GM03348 (cell line): ENCODE measurements at regions not wholly inside any gene's neighbourhood (a gene's known extent, or its start where the extent isn't known, plus 50 kb on each side); places are given as distances from the start of the nearest gene placed in this dataset.
A peak's percentile ranks its signal among the peaks of the same experiment; 100 is the strongest.

Experiments used
- DNase-seq: peaks from one replicate; pipeline ENCODE4 v3.0.0; 2012; ENCODE audit warnings: low spot score

DNA sequence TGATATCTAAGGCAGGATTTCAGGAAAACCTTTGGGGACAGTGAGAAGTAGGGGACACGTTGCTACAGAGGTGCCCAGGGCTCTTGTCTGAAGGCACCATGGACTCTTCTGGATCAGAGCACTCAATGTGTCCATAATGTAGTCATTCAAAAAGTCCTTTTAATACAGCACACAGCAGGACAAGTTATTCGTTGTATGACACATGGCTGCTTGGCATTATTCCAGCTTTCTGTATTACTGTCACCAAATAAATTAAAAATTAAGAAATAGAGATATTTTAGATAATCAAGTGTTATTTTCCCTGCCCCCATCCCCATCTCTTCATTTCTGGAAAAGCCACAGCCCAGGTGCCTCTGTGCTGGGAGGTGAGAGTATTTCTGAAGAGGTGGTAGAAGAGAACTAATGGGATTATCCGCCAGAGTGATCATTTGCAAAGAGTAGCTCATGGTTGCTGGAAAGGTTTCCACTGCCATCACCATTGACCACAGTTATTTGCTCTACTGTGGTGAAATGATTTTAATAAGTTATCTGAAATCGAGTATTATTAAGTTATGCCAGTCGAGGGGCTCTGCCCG lies 83.0 kb downstream of the CXCL12 start:
- no peak for DNase-seq

DNA sequence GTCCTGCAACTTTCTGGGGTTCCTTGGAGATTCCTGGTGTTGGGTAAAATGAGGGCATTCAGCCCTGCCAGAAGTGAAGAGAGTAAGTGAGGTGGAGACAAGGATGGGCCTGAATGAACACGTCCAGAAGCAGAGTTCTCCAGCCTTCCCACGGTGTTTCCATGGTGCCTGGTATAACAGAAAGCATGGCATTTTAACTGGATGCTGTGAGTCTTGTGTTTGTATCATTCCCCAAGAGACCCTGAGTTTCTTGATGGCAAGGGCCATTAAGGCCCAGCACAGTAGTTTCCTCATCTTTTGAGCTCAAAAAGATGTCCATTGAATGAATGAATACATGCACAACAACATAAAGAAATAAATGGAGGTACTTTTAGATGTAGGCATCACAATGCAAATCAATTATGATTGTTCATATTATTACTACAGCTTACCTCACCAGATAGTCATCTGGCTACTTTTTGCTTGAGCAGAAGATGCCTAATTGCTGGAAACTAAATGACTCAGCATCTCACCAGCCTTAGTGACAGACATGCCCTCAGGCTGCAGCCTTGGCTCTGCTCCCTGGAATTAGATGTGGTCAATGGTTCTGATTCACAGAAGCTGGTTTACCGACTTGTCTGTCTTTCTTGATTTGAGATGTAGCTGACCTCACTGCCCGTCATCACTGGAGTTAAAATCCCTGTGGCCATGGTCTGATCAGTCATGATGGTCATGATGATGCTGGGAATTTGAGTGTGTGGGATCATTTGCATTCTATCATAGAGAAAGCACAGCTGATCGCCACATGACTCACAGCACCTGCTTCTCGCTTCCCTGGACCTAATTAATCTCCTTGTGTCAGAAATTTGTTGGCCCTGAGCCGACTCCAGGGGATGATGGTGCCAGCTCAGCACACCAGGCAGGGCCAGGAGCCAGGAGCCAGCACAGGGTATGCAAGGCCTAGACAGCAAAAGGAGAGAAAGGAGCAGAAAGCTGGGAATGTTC lies 83.9 kb downstream of the CXCL12 start:
- peak; percentile 87 for DNase-seq

- no peak for DNase-seq
Measured at GRCh38 chr10:44298713-44299112, 86.2 kb downstream of the CXCL12 start.

GRCh38 chr10:44297963-44298362 lies 86.9 kb downstream of the CXCL12 start:
- DNase-seq, result no peak

- DNase-seq, result no peak
Measured at GRCh38 chr10:44295644-44296241, 89.2 kb downstream of the CXCL12 start.

DNA sequence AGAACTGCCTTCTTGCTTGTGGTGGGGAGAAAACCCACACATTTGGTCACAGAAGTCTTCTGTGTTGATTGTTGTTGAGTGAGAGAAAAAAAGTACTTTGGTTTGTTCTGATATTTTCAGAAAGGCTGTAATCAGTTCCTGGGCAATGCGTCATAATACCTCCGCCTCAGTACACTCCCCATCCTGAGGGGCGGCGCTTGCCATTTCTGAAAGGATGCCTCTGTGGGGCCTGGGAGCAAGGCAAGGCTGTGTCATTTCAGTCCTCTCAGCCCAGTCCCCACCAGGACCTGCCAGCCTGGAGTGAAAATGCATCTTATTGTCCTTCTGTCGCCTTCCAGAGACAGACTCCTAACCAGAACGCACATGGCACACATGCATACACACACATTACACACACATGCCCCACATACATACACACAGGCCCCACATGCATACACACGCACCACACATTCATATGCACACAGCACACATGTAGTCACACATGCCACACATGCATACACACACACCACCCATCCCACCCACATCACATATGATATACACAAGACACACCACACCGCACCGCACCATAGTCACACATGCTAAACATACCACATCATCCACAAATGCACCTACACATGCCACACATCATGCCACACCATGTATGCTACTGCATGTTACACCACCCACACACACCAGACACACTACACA lies 90.0 kb downstream of the CXCL12 start:
- no peak for DNase-seq

GRCh38 chr10:44293842-44294241 lies 91.1 kb downstream of the CXCL12 start:
- DNase-seq, result no peak

DNA sequence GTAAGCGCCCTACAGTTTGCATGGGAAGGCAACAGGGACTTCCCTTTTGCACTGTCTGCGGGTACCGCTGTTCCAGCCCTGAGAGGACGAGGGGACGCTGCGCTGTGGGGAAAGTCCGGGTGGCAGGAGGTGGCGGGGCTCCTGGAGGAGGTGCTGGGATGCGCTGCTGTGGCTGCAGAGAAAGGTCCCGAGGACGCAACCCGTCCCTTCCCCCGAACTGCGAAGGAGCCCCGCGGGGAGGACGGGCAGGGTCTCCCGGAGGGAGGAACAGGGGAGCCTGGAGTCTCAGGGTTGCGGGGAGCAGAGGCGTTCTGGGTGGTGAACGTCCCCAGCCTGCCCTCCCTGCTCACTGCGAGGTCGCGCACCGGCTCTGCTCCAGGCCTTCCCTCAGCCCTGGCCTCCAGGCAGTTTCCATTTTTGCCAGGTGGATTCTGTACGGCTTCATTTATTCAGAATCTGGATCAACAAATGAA lies 91.6 kb downstream of the CXCL12 start:
- no peak for DNase-seq

DNA sequence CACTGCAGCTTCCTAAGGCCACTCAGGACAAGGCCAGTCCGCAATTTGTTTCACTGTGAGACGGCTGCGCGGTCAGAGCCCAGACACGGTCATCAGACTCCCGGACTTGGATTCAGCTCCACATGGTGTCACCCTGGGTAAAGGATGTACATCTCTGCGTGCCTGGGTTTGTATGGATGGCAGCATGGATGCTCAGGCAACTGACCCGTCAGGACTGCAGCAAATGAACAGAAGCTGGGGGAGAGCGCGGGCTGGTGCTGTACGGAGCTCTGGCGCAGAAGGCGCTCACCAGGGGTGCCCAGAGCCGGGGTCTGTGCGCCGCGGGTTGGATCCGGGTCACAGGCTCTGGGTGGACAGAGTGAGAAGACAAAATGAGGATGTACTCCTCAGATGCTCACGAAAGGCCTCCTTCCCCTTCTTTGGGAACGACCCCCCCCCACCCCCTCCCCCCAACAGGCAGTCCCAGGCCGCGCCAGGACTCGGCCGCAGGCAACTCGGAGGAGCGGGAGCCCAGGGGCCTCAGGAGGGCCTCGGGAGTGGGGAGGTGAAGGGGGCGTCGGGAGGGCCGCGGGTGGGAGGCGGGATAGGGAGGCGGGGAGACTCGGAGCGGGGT lies 92.4 kb downstream of the CXCL12 start:
- no peak for DNase-seq

GRCh38 chr10:44291091-44291490 lies 93.8 kb downstream of the CXCL12 start:
- DNase-seq, result no peak

- DNase-seq, result no peak
Measured at GRCh38 chr10:44289125-44289524, 95.8 kb downstream of the CXCL12 start.

- no peak for DNase-seq
Measured at GRCh38 chr10:44287408-44287807, 97.5 kb downstream of the CXCL12 start.

- DNase-seq, result no peak
Measured at GRCh38 chr10:44284198-44285084, 100.5 kb downstream of the CXCL12 start.

DNA sequence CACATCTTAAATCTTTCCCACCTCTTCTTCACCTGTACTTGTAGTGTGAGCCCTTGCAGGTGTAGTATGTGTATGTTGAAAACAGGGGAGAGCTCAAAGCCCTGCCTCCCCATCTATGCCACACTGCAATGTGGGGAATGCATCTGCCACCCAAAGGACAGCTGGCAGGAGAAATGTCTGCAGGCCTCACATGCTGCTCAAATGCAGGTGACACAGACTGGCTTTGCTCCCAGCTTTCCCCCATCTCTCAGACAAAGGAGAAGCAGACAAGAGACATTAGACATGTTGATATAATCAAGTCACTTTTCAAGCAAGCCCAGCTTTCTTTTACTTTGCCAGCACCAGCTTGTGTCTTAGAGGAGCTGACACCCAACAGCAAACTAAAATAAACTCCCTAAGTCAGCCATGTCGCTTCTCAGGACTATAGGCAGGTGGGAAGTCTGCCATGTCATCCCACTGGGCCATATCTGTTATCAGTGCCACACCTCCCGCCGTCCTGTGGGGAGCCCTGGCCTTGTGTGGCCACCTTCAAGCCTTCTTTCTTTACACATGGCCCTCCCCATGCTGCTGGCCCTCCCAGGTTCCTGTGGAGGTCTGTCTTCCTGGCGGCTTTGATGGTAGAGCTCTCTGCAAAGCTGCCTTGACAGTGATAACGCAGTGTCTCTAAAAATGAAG lies 102.1 kb downstream of the CXCL12 start:
- DNase-seq, result no peak

DNA sequence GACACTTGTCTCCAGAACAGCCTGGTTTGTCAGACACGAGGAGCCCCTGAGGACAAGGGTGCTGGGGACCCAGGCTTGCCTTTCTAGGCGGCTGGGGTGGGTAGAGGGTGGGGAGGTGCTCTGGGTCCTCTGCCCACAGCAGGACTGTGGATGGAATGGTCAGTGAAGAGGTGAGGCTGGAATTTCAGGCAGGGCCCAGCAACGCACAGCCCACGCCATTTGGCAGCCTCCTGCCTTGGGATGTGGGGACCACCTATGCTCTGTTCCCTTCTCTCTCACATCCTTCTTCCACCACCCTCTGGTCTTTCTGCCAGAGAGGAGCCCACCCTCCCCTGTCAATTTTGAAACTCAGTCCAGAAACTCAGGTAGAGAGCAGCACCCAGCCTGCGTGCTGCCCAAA lies 103.2 kb downstream of the CXCL12 start:
- DNase-seq, result no peak

- DNase-seq, result peak; percentile 38
Measured at GRCh38 chr10:44281089-44281613, 103.7 kb downstream of the CXCL12 start.

GRCh38 chr10:44280226-44281014 lies 104.5 kb downstream of the CXCL12 start:
- peak; percentile 47 for DNase-seq

- no peak for DNase-seq
Measured at GRCh38 chr10:44279426-44280126, 105.3 kb downstream of the CXCL12 start.
